ENCODE measurements at regions not wholly inside any gene's neighbourhood (a gene's known extent, or its start where the extent isn't known, plus 50 kb on each side); places are given as distances from the start of the nearest gene placed in this dataset.

DNA sequence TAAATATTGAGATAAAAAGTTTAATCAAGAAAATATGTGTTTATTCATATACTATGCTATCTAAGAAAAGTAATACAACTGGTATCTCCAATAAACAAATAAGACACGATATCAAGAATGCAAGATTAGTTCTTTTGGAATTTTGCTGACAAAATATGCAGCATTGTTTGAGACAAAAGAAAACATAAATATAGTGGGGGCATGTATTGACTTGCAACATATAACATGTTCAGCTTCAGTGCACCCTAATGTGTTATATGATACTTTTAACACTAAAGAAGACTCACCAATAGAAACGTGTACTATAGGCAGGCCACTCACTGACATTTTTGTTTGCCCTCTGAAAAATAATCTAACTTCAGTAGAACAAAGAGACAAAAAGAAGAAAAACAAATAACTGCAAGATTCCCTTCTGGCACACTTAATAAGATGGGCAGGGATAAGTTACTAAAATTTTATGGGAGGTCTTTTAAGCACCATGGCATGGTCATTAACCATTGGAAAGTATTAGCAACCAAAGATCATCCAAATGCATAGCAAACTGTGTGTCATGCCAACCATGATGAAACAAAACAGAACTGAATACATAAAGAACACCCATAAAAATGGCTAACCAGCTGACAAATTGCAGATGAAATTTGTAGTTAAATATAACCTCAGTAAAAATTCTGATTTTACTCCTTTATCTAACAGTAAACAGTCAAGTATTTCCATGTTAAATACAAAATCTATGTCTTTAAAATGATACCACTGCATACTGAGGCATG, 447.9 kb upstream of the FAM241A start:
- in situ Hi-C loops (cut with HindIII; ENCODE audit: low pct_ligation_motif_present, low sequenced_read_pairs), result no loop called here
- no peaks in the 10 kb centered on the region for H3K36me3 ChIP-seq (replicated peaks)
- H3K4me3 ChIP-seq (ENCODE audit: low read depth, low read length), result no peak overlapping the region

DNA sequence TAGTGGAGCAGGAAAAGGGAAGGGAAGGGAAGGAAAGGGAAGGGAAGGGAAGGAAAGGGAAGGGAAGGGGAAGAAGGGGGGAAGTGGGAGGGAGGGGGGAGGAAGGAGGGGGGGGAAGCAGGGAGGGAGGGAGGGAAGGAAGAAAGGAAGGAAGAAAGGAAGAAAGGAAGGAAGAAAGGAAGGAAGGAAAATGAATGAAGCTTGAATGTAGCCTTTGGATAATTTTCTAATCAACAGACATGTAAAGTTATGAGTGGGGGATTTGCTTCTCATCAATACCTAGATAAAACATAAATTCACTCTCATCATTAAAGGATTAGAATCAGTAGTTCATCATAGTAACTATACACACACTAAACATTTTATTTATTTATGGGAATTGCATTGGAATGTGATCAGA, 446.9 kb upstream of the FAM241A start:
- no peak overlapping the region for H3K4me3 ChIP-seq (ENCODE audit: low read depth, low read length)
- no peaks in the 10 kb centered on the region for H3K36me3 ChIP-seq (replicated peaks)
- DNase-seq, result no peak
- H3K27me3 ChIP-seq (replicated peaks), result no peaks in the 10 kb centered on the region
- no peak for TF ChIP-seq CTCF (IDR thresholded peaks at IDR 0.05; ENCODE audit: low read depth, low read length, missing control alignments)
- in situ Hi-C loops (cut with HindIII; ENCODE audit: low pct_ligation_motif_present, low sequenced_read_pairs), result no loop called here
- no peak overlapping the region for H3K27ac ChIP-seq

More for the DNA sequence above, 447.9 kb upstream of the FAM241A start:
- no peak for TF ChIP-seq CTCF (IDR thresholded peaks at IDR 0.05; ENCODE audit: low read depth, low read length, missing control alignments)
- H3K27ac ChIP-seq, result no peak overlapping the region
- DNase-seq, result no peak
- no peaks in the 10 kb centered on the region for H3K27me3 ChIP-seq (replicated peaks)

GRCh38 chr4:111699165-111699564, 446.1 kb upstream of the FAM241A start:
- no peak for TF ChIP-seq CTCF (IDR thresholded peaks at IDR 0.05; ENCODE audit: low read depth, low read length, missing control alignments)
- Histone ChIP-seq H3K27me3 (replicated peaks) (no peaks in the 10 kb centered on the region), H3K4me3 (ENCODE audit: low read depth, low read length) (no peak overlapping the region), H3K36me3 (replicated peaks) (no peaks in the 10 kb centered on the region), H3K27ac (no peak overlapping the region)
- in situ Hi-C loops (cut with HindIII; ENCODE audit: low pct_ligation_motif_present, low sequenced_read_pairs), result no loop called here
- DNase-seq, result no peak

- H3K36me3 ChIP-seq (replicated peaks), result no peaks in the 10 kb centered on the region
- H3K4me3 ChIP-seq (ENCODE audit: low read depth, low read length), result no peak overlapping the region
- H3K27ac ChIP-seq, result no peak overlapping the region
- DNase-seq, result no peak
- no peak for TF ChIP-seq CTCF (IDR thresholded peaks at IDR 0.05; ENCODE audit: low read depth, low read length, missing control alignments)
- no peaks in the 10 kb centered on the region for H3K27me3 ChIP-seq (replicated peaks)
- in situ Hi-C loops (cut with HindIII; ENCODE audit: low pct_ligation_motif_present, low sequenced_read_pairs), result no loop called here
These were observed 444.2 kb upstream of the FAM241A start for GRCh38 chr4:111701102-111701501.

DNA sequence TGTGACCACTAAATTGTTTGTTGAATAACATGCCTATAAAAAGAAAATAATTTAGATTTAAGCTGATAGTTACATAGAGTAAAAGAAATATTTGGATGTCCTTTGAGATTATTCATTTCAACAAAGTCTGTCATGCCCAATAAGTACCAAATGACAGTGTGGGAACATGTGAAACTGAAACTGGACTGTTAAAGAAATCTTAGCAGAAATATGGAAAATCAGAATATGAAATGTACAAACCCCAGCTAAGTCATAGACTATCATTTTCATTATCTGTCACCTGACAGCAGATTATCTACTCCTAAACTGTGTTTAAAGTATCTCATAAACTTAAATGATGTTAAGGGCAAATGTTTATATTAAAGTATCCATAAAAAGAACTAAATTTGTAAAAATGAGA, 437.8 kb upstream of the FAM241A start:
- no peak for TF ChIP-seq CTCF (IDR thresholded peaks at IDR 0.05; ENCODE audit: low read depth, low read length, missing control alignments)
- Histone ChIP-seq H3K36me3 (replicated peaks) (no peaks in the 10 kb centered on the region), H3K27ac (no peak overlapping the region)

More for the DNA sequence above, 437.8 kb upstream of the FAM241A start:
- no peaks in the 10 kb centered on the region for H3K27me3 ChIP-seq (replicated peaks)
- H3K4me3 ChIP-seq (ENCODE audit: low read depth, low read length), result no peak overlapping the region
- no peak for DNase-seq
- in situ Hi-C loops (cut with HindIII; ENCODE audit: low pct_ligation_motif_present, low sequenced_read_pairs), result no loop called here

Measured in brain microvascular endothelial cell (primary cell).